ENCODE measurements at regions not wholly inside any gene's neighbourhood (a gene's known extent, or its start where the extent isn't known, plus 50 kb on each side); places are given as distances from the start of the nearest gene placed in this dataset.

- no peaks in the 10 kb centered on the region for H3K9me3 ChIP-seq (ENCODE audit: control insufficient read depth, low read depth, low read length)
- H3K4me3 Mint-ChIP-seq: no peak overlapping the region
- H3K4me1 ChIP-seq (ENCODE audit: insufficient read depth, low read length): no peaks in the 10 kb centered on the region
- H3K23ac ChIP-seq (ENCODE audit: insufficient read length, low read depth, low read length): no peak overlapping the region
- no peak overlapping the region for H2BK12ac ChIP-seq (ENCODE audit: insufficient read length, low read depth, low read length)
- no peak overlapping the region for H2BK15ac ChIP-seq (ENCODE audit: low read depth, low read length)
- H2AK5ac ChIP-seq (ENCODE audit: insufficient read length, low read length): no peak overlapping the region
- H3K18ac ChIP-seq (ENCODE audit: insufficient read length, low read depth, low read length): no peak overlapping the region
- no peak for TF ChIP-seq CTCF (conservative IDR thresholded peaks at IDR 0.05)
- no peak overlapping the region for H2BK20ac ChIP-seq (ENCODE audit: low read depth, low read length, poor library complexity, severe bottlenecking)
- H2AFZ ChIP-seq (ENCODE audit: low read length): no peak overlapping the region
- no peak overlapping the region for H4K8ac ChIP-seq (replicated peaks; ENCODE audit: insufficient read length, low read depth, low read length)
- H3T11ph ChIP-seq (ENCODE audit: low read length): no peak overlapping the region
- H3K79me2 ChIP-seq (ENCODE audit: insufficient read depth, low read length): no peaks in the 10 kb centered on the region
- H3K4ac ChIP-seq (ENCODE audit: low read depth, low read length): no peak overlapping the region
- H3K27ac Mint-ChIP-seq: no peak overlapping the region
- H4K91ac ChIP-seq (ENCODE audit: insufficient read length, low read depth, low read length): no peak overlapping the region
- H3K4me1 Mint-ChIP-seq: peaks cover 8% of the 10 kb centered on the region in 2 experiments
- no peak overlapping the region for H2BK120ac ChIP-seq (ENCODE audit: low read depth, low read length, poor library complexity, severe bottlenecking)
- no peak overlapping the region for H3K4me2 ChIP-seq (ENCODE audit: insufficient read depth, insufficient read length, low read length)
- no peak overlapping the region for H3K56ac ChIP-seq (ENCODE audit: insufficient read length, low read depth, low read length)
- no peak overlapping the region for H4K5ac ChIP-seq (ENCODE audit: insufficient read length, low read depth, low read length)
- H3K9me3 Mint-ChIP-seq: no peaks in the 10 kb centered on the region; a peak in 1 of 5 replicates
- no peak overlapping the region for H3K27ac ChIP-seq (ENCODE audit: insufficient read length, low read depth, low read length)
- WGBS (ENCODE audit: extremely low coverage, insufficient read length, low lambda C conversion rate): no CpG with 5 or more reads among the region's 1 CpG
- no peaks in the 10 kb centered on the region for H3K79me1 ChIP-seq (ENCODE audit: insufficient read depth, low read depth, low read length, poor library complexity, severe bottlenecking)
- no peaks in the 10 kb centered on the region for H3K27me3 Mint-ChIP-seq (ENCODE audit: low read depth)
- no peak overlapping the region for H2BK5ac ChIP-seq (ENCODE audit: insufficient read length, low read length)
- no peaks in the 10 kb centered on the region for H3K36me3 Mint-ChIP-seq (ENCODE audit: insufficient read depth in 1 of 3, low read depth in 3 of 3)
- no peaks in the 10 kb centered on the region for H3K27me3 ChIP-seq (ENCODE audit: insufficient read depth, low read length)
- no peaks in the 10 kb centered on the region for H3K23me2 ChIP-seq (ENCODE audit: insufficient read length, low read depth, low read length, poor library complexity, severe bottlenecking)
- no peak overlapping the region for H3K9ac ChIP-seq (ENCODE audit: extremely low read depth, insufficient read length, low read length)
- no peak overlapping the region for H3K14ac ChIP-seq (ENCODE audit: insufficient read depth, low read length)
- H4K20me1 ChIP-seq (ENCODE audit: control insufficient read depth, insufficient read depth, insufficient read length): no peaks in the 10 kb centered on the region
- DNase-seq: no peak
Measured at GRCh38 chr12:90479237-90479636, 475.7 kb downstream of the CCER1 start.

Measured in H9 (cell line).